ENCODE measurements at regions not wholly inside any gene's neighbourhood (a gene's known extent, or its start where the extent isn't known, plus 50 kb on each side); places are given as distances from the start of the nearest gene placed in this dataset.

- Mint-ChIP-seq H3K27me3 (ENCODE audit: insufficient read depth) (no peaks in the 10 kb centered on the region), H3K36me3 (ENCODE audit: low read depth) (peaks cover 6% of the 10 kb centered on the region; the same call in 1 of the 2 replicates), H3K4me1 (ENCODE audit: low read depth) (no peaks in the 10 kb centered on the region), H3K4me3 (no peak overlapping the region), H3K27ac (no peak overlapping the region), H3K9me3 (peaks cover 43% of the 10 kb centered on the region)
- TF ChIP-seq CTCF (IDR thresholded peaks at IDR 0.05), result no peak
- DNase-seq, result no peak
Measured at GRCh38 chr1:5291889-5292288, 637.5 kb downstream of the AJAP1 start.

DNA sequence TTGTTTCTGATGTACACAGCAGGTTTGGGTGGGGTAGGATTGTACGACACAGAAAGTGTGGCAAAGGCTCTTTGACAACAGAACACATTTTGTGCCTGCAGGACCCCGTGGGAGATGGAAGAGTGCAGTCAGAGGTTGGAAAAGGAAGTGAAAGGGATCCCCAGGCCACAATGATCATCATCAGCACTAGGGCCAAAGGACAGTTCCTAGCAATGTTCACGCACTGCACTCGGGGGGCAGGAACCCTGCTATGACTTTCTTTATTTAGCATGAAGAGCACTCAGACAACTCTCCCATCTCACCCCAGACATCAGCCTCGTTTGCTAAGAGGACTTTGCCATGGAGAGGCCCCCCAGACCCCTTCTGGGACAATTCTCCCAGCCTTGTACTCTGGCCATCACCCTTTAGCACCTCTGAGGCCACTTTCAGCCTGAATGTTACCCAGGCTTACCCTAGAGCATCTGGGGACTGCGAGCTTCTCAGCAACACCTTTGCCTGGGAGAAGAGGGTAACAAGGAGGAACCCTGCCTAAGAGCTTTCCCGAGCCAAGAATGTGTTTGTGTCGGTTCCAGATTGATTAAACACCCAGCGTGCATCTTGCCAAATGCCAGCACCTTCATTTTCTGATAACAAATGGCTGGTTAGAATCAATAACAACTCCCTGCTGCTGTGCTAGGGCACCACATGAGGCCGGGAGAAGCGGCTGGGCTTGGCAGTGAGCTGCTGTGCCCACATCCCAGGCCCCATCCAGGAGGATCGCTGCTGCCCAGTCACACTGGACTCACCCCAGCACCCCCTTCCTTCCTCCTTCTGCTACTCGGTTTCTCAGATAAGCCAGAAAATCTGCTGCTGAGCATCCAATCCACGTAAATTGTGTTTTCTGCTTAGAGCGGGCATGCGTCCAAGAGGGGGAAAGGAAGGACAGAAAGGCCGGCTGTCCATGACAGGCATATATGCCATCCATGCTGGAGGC is 633.1 kb downstream of the AJAP1 start:
- peaks cover 49% of the 10 kb centered on the region for H3K9me3 Mint-ChIP-seq
- no peak overlapping the region for H3K27ac Mint-ChIP-seq
- TF ChIP-seq CTCF (IDR thresholded peaks at IDR 0.05), result no peak
- no peak for DNase-seq
- no peak overlapping the region for H3K4me3 Mint-ChIP-seq
- no peaks in the 10 kb centered on the region for H3K27me3 Mint-ChIP-seq (ENCODE audit: insufficient read depth)
- H3K4me1 Mint-ChIP-seq (ENCODE audit: low read depth), result no peaks in the 10 kb centered on the region
- H3K36me3 Mint-ChIP-seq (ENCODE audit: low read depth), result peaks cover 7% of the 10 kb centered on the region

GRCh38 chr1:5286244-5286643 is 631.8 kb downstream of the AJAP1 start:
- Mint-ChIP-seq H3K9me3 (peaks cover 60% of the 10 kb centered on the region), H3K4me1 (ENCODE audit: low read depth) (no peaks in the 10 kb centered on the region)
- TF ChIP-seq CTCF (IDR thresholded peaks at IDR 0.05), result no peak

DNA sequence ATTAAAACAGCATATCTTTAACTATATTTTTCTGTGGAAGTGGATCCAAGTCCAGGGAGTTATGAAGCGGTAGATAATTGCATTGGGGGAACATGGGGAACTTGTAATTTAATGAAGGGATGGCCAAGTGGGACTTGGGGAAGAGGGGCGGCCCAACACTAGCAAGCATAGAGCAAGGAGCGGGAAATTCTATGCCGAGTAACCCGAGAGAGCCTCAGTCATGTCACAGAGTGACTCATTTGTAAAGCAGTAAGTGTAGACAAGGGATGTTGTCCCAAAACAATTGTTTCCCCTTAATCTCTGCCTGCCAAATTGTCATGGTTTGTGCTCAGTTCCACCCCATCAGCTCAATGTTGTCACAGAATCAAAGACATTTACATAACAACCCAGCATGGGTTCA is 620.1 kb downstream of the AJAP1 start:
- Mint-ChIP-seq H3K27me3 (ENCODE audit: insufficient read depth) (peaks cover 3% of the 10 kb centered on the region; the same call in 1 of the 2 replicates), H3K9me3 (peaks cover 51% of the 10 kb centered on the region), H3K4me3 (no peak overlapping the region), H3K27ac (no peak overlapping the region), H3K4me1 (ENCODE audit: low read depth) (no peaks in the 10 kb centered on the region), H3K36me3 (ENCODE audit: low read depth) (peaks cover 5% of the 10 kb centered on the region)
- DNase-seq, result no peak
- TF ChIP-seq CTCF (IDR thresholded peaks at IDR 0.05), result no peak

More at GRCh38 chr1:5286244-5286643, 631.8 kb downstream of the AJAP1 start:
- H3K27ac Mint-ChIP-seq, result no peak overlapping the region
- no peak overlapping the region for H3K4me3 Mint-ChIP-seq
- DNase-seq, result no peak
- peaks cover 9% of the 10 kb centered on the region for H3K36me3 Mint-ChIP-seq (ENCODE audit: low read depth)
- H3K27me3 Mint-ChIP-seq (ENCODE audit: insufficient read depth), result no peaks in the 10 kb centered on the region

- TF ChIP-seq CTCF (IDR thresholded peaks at IDR 0.05), result no peak
- no peak for DNase-seq
- no peak overlapping the region for H3K27ac Mint-ChIP-seq
- H3K27me3 Mint-ChIP-seq (ENCODE audit: insufficient read depth), result peaks cover 3% of the 10 kb centered on the region; the same call in 1 of the 2 replicates
- no peaks in the 10 kb centered on the region for H3K4me1 Mint-ChIP-seq (ENCODE audit: low read depth)
- peaks cover 7% of the 10 kb centered on the region for H3K36me3 Mint-ChIP-seq (ENCODE audit: low read depth)
- H3K9me3 Mint-ChIP-seq, result peaks cover 53% of the 10 kb centered on the region
- no peak overlapping the region for H3K4me3 Mint-ChIP-seq
Measured at GRCh38 chr1:5273280-5274003, 619.0 kb downstream of the AJAP1 start.
